ENCODE measurements at regions not wholly inside any gene's neighbourhood (a gene's known extent, or its start where the extent isn't known, plus 50 kb on each side); places are given as distances from the start of the nearest gene placed in this dataset.

DNA sequence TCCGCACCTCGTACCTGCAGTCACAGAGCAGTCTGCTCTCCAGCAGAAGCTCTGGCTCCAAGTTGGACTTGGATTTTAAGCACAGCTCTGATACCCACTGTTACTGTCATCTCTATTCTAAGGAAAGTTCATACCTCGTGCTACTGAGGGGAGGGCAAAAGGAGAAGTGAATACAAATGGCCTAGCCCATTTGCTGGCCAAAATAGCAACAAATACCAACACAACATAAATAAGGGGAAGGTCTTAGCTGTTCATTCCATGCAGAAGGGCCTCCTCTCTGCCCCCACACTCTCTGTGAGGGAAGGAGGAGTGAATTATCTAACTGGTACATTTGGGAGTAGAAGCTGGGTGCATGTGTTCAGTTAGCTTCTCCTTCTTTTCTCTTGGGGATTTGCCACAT lies 739.4 kb upstream of the RAB6C start:
- DNase-seq, result no peak

DNA sequence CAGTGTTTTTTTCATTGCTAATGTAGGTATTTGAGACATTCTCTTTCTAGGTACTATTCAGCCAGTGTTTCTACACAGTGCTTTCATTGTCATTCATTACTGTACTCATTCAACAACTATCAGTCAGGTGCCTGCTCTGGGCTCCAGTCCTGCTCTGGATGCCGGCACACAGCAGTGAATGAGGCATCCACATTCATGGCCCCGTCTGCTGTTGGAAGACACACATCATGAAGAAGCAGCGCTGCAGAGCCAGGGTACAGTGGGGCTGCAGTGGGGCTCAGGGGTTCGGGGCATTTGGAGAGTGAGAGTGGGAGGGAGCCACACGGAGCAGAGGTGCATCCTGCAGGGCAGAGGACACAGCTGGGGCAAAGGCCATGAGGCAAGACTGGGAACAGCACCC lies 737.2 kb upstream of the RAB6C start:
- no peak for DNase-seq

DNA sequence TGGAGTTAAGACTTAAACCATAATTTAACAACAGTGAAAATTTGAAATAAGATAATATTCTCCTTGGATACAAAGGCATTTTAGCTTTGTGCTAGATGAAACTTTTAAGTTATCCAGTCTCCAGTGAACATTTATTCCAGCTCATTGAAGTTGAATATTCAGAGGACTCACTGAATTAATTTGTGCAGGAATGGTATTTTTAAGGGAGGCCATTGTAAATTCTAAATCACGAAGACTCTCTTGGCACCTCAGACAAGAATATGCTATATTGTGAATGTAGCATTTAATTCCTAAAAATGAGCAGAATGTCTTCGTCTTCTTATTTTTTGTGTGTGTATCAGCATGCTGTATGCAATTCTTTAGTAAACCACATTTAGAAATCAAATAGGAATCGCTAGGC lies 731.7 kb upstream of the RAB6C start:
- DNase-seq, result no peak

DNA sequence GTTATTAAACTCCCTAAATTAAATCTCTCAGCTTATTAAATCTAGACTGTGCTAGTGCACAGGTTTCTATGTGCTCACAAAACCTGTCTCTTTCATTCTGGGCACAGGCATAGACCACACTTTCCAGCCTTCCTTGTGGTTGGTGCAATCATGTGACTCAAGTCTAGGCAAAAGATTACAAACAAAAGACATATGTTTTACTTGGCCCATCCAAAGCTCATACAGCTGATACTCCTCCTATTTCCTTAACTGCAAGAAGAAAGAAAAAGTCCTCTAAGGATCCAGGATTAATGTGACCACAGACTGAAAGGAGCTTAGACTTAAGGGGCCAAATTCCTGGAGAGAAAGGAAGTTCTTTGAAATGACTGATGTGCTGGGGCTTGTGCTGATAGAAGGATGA lies 731.3 kb upstream of the RAB6C start:
- DNase-seq, result no peak

DNA sequence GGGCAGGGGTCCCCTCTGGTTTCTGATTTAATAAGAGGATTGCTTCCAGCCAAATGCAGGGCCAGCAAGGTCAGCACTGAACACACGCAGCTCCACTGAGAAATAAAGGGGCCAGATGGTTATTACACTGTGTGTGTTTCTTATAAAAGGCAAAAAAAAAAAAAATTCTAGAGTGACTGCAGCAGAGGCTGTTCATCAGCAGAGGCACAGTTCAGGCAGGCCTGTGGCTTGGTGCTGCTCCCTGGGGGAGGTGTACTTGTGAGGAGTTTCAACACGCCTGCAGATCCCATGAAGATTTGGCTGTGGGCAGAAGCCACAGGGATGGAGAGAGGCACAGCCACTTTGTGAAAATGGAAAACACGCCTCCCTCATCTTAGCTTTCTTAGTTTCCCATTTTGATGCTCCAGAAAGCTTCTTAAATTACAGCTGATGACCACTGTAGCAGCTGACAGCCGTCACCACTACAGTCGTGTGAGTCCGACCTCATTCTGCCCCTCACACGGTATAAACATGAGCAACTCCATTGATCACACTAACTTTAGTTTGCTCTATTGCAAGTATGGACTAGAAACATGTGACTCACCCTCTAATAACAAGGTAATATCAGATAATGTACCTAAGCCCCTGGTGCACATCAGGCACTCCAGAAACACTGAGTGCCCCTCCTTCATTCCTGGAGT lies 726.5 kb upstream of the RAB6C start:
- DNase-seq, result no peak

DNA sequence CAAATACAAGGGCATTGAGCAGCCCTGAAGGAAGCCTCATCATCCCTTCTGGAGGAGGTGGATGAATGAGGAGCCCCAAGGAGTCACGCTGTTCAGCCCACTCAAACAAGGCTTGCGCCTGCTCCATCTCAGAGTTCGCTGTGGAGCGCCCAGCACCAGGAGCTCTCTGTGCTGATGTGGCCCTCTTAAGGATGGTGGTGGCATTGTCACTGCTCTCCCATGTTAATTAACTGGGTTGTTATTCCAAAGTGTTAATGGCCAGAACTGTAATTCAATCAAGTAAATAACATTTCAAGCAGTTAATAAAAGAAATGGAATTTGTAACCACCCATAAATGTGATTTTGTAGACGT lies 726.0 kb upstream of the RAB6C start:
- DNase-seq, result no peak

DNA sequence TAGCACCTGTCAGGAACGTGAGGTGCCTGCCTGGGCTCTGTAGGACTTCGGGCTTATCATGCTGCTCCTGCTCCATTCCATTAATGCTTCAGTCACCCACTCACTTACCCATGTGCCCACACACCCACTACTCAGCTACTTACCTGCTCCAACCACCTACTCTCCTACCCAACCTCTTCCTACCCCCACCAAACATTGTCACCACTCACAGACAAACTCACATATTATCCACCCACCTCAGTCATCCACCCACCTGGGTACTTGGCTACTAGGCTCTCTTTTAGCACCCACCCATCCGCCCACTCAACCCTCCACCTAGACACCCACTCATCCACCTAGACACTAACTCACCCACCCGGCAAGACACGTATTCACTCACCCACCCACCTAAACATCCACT lies 724.7 kb upstream of the RAB6C start:
- no peak for DNase-seq

DNA sequence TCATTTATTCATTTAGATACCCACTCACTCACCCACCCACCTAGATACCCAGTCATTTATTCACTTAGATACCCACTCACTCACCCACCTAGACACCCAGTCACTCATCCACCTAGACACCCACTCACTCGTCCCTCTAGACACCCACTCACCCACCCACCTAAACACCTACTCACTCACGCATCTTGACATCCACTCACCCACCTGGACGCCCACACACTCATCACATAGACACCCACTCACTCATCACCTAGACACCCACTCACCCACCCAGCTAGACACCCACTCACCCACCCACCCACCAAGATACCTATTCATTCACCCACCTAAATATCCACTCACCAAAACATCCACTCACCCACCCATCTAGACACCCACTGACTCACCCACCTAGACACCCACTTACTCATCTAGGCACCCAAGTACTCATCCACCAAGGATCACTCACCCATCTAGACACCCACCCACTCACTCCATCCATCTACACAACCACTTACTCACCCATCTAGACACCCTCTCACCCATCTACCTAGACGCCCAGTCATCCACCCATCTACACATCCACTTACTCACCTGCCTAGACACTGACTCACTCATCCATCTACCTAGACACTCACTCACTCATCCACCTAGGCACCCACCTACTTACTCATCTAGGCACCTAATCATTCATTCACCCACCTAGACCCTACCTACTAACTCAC lies 723.7 kb upstream of the RAB6C start:
- no peak for DNase-seq

DNA sequence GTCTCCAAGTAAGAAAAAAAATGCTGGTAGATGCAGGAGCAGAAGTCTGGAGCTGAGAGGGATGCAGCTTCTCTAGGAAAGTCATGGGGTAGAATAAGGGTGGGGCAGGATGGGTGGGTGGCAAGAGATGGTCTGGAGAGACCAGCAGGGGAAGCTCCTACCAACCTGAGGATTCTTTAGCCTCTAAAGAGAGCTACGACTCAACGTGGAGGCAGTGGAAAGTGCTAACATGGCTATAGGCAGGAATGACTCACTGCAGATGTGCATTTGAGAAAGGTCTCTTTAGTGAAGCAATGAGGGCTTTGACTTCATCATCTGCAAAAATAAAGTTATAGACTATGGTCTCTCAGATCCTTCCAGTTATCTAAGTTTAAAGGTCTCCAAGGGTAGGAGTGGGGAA lies 722.8 kb upstream of the RAB6C start:
- no peak for DNase-seq

DNA sequence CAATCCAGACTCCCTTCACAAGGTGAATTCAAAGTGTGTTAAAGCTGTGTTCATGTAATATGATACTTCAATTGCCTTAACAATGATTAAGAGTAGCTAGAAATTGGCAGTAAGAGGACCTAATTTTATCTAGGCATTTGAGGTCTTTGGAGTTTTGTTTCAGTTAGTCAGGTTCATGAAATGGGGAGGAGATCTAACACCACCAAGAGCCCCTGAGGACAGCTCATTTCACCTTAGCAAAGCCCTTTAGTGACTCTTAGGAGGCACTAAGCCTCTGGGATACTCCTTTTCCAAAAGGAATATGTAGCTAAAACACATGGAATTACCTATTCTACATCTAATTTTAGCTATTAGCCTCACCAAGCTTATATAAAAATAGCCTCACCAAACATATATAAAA lies 716.5 kb upstream of the RAB6C start:
- no peak for DNase-seq

DNA sequence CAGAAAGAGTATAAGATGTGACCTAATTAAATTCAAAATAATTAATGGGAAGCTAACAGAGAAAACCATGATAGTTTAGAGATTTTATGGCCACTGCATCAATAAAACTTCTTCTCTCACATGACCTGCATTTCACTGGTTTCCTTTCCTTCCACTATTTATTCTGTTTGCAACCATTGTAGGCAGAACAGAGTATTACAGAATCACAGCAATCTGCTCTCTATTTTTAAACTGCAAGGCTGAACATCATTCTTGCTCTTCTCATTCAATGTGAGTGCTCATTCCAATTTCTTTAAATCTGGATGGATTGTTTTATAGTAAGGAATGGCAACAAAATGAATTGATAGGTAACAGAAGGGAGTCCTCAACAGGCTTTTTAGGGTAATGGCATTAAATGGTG lies 715.5 kb upstream of the RAB6C start:
- DNase-seq, result no peak

DNA sequence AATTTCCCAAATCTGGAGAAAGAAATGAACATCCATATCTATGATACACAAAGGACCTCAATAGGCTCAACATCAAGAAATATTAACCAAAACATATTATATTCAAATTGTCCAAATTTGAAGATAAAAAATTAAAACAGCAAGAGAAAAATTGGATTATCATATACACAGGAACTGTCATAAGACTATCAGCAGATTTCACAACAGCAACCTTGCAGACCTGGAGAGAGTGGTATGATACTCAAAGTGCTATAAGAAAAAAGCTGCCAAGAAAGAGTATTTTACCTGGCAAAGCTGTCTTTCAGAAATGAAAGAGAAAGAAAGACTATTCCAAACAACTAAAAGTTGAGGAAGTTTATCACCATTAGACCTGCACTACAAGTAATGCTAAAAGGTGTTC lies 711.9 kb upstream of the RAB6C start:
- no peak for DNase-seq

DNA sequence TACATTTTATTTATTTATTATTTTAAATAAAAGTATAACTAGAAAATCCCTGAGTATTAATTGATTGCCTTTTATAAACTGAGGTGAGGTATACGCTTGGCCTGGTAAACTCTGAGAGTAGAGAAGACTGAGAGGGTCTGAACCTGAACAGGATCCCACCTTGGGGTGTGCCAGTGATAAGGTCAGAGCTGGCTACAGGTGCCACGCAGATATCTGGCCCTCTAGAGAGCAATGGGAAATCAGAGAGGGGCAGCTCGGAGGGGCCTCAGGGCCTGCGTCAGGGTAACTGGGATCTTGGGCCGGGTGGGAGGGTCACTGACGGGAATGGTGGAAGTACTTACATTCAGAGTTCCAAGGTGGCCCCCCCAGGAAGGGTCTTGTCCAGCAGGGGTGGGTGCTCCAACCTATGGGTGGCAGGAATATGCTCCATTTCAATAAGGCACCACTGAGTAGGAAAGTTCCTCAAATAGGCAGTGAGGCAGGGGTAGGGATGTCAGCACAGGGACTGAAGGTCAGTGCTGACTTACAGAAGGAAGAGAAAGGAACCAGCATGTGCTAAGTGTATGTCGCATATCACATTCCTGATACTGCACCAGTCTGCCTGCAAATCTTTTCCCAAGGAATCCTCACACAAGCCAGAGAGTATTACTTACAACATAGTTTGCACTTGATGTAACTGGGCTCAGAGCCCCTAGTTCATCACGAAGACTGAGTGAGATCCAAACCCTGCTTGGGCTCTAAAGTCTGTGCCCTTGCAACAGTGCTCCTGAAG lies 706.0 kb upstream of the RAB6C start:
- DNase-seq, result no peak

DNA sequence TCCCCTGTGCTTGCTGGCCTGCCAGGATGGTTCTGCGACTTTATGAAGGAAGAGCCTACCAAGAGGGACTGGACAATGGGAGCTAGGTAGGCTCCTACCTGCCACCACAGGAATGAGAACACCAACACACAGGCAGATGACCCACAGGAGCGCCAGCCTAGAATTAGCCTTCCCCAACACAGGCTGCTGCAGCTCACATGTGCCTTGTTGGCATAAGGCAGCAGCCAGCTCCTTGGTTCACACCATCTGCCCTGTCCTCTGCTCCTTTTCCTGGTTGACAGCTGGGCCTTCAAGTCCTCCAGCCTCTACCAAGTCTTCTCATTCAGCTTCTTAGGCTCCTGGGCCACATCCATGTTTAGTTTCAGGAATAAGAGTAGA lies 705.4 kb upstream of the RAB6C start:
- DNase-seq, result no peak

DNA sequence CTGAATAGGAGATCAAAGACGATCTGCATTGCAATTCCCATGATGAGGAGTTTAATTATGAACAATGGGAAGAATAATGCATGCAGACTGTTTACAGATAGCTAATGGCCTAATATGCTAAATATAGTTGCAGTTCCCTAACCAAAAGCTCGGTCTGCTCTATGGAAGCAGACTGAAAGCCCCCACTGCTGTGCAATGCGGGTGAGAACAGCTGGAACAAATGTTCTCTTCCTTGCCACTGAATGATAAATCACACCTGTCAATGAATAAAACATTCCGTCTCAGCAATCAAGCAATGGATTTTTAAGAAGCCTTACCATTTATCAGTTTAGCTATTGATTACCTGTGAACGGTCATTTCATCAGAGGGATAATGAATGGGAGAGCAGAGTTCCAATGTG lies 704.5 kb upstream of the RAB6C start:
- DNase-seq, result no peak

DNA sequence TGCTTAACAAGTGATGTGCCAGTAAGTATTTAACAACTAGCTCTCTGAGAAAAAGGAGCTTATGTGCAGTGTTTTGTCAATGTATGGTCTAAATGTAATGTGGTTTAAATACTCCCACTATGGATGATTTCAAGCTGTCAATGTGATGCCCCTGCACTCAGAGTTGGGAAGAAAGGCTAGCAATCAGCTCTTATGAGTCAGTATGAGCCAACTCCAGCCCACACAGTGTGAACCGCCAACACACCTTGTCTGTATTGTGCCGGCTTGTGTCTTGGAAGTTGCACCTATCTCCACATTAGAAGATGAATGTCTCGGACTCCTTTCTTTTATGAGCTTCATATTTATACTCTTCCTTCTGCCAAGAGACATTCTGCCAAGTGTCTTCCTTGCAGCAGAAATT lies 703.8 kb upstream of the RAB6C start:
- no peak for DNase-seq

DNA sequence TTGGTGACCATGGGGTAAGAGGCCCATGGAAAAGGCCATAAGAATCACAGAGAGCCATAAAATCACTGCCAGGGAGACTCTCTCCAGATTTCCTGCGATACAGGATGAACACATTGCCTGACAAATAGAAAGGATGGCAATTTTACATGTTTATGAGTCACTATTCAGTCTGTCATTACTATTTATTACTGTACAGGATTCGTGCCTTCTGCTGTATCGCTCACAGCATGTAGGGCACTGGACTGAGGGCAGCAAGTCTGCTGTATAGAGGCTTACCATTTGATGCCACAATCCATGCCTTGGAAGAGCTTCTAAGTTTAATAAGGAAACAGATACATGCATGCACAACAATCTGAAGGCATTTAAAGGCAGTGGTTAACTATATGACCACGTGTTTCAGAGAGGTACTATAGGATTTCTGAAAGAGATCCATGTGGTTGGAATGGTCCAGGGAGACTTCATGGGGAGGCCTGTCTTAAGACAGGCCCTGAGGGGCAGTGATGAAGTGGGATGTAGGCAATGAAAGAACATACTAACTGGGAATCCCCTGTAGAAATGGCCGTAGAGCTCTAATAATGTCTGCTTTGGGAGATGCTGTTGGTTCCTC lies 702.4 kb upstream of the RAB6C start:
- DNase-seq, result no peak

DNA sequence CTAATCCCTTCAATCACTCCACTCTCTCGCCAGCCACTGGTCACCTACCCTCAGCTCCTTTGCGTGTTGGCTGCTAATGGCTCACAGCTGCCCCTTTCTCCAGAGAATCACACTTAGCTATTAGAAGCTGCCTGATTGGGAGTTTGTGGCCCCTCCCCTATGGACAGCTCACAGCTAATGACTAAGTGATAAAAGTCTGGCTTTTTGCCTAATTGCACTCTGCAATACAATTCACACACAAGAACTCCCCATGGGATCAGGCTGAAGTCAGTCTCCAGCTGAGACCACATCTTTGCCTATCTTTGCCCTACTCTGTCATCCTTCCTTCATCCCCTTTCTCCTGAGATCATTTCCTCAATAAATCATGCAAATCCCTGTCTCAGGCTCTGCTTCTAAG lies 701.9 kb upstream of the RAB6C start:
- DNase-seq, result no peak

DNA sequence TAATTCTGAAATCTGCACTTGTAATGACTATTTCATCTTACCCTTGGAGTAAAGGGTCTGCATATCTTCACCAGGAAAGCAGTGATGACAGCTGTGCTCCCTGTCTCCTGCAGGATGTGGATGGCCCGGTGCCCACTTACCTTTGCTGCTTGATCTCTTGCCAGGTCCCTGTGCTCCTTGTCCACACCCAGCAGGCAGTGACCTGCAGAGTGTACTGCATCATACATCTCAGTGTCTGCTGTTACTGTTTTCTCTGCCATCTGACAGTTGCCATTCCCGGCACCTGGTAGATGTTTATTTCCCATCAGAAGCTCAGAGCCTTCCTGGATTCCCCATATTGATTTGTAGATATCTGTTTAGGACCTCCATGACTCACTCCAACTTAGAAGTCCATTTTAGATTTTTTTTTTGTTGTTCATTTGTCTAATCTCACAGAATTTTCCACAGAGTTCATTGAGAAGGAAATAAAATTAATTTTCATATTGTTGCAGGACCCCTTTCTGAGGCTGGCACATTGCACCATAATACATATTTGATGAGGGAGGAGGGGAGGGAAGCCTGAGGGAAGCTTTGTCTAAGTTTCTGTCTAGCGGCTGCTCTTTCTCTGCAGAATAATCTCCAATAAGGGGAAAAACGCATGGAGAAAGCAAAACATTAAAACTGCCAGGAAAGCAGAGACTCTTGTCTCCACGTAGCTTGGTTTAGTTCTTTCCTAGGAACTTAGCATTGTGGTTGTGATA lies 697.5 kb upstream of the RAB6C start:
- no peak for DNase-seq

DNA sequence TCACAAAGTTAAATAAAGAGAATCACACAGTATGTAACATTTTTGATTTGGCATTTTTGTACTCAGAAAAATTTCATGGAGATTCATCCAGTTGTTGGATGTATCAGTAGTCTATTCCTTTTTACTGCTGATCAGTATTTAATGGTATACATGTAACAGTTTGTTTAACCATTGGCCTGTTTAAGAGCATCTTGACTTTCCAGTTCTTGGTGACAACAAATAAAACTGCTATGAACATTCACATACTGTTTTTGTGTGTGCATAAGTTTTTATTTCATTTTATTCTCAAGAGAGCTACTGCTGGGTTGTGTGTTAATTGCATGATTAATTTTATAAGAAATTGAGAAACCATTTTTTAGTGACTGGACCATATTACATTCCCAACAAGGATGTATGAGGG lies 694.5 kb upstream of the RAB6C start:
- DNase-seq, result no peak

DNA sequence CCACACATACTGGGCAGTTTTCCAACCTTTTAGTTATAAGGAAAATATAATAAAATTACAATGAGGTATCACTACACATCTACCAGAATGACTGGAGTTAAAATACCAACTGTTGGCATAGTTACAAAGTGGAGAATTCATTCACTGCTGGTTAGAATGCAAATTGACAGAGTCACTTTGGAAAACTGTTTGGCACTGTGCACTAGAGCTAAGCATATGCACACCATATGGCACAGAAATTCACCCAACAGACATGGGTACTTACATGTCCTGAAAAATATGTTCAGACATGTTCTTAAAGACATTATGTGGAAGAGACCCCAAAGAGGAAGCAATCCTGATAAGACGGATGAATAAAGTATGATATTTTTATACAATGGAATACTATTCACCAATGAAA lies 686.1 kb upstream of the RAB6C start:
- no peak for DNase-seq

DNA sequence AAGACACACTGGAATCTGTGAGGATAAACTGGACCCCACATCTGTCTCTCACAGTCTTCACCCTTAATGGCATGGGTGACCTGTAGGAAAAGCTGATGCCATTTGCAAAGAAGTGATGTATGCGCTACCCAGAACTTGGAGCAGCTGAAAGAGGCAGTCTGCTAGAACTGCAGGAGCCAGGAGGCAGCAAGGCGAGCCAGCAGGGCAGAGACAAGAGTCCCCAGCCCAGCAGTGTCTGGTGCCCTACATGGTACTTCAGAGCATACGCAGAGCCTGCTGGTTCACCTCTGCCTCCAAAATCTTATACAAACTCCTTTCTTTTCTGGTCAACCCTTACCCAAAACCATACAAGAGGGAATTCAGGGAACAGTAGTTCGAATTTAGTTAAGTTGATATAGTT lies 683.1 kb upstream of the RAB6C start:
- DNase-seq, result no peak

DNA sequence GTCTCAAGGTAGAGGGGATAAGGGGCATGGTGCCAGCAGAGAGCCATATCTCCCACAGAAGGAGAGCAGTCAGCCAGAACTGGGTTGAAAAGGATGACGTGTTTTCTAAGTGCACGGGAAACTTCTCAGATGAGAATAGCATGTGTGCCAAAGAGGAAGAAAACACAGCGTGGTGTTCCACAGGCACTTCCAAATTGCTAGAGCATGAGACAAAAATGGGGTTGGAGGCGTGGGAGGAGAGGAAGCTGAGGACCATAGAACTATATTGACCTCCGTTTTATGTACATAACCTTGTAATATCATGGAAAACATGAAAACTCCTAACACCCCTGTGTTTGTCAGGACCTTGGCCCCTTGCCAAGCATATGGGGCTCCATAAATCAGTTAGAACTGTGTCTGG lies 682.7 kb upstream of the RAB6C start:
- no peak for DNase-seq

Measured in HCEC 1CT (cell line).